Astrocyte (in vitro differentiated cells and primary cell): ENCODE measurements at regions not wholly inside any gene's neighbourhood (a gene's known extent, or its start where the extent isn't known, plus 50 kb on each side); places are given as distances from the start of the nearest gene placed in this dataset.

ENCODE experiments used
- DNase-seq: peaks from one replicate; pipeline ENCODE4 v3.0.0-alpha.2; 2010; ENCODE audit warnings: low read depth
- FAIRE-seq: peaks from 2 replicates; lab custom pipeline; 2011; peaks lifted over from hg19 to GRCh38; lab: Jason Lieb, UNC
- H2AFZ ChIP-seq: 2 replicates; pipeline ENCODE4 v1.6.0; 2012; ENCODE audit warnings: low read depth, low read length, inconsistent platforms
- H3K27ac ChIP-seq: 2 replicates; pipeline ENCODE4 v1.5.1; 2011; ENCODE audit warnings: low read depth, low read length, inconsistent platforms
- H3K27me3 ChIP-seq: 2 replicates; pipeline ENCODE4 v1.6.0; 2011; ENCODE audit warnings: low read length, inconsistent platforms; ENCODE audit not compliant: insufficient read depth
- H3K36me3 ChIP-seq: 2 replicates; pipeline ENCODE4 v1.5.1; 2011; ENCODE audit warnings: low read length, inconsistent platforms; ENCODE audit not compliant: insufficient read depth
- H3K4me1 ChIP-seq: 2 replicates; pipeline ENCODE4 v1.5.1; 2011; ENCODE audit warnings: low read length, inconsistent platforms; ENCODE audit not compliant: insufficient read depth
- H3K4me2 ChIP-seq: 2 replicates; pipeline ENCODE4 v1.6.0; 2012; ENCODE audit warnings: low read length, inconsistent platforms
- H3K4me3 ChIP-seq: 2 replicates; pipeline ENCODE4 v1.5.1; 2011; ENCODE audit warnings: low read depth, mild to moderate bottlenecking, low read length, inconsistent platforms; ENCODE audit not compliant: insufficient read depth
- H3K79me2 ChIP-seq: 2 replicates; pipeline ENCODE4 v1.6.0; 2012; ENCODE audit warnings: mild to moderate bottlenecking, low read length, inconsistent platforms; ENCODE audit not compliant: insufficient read depth
- H3K9ac ChIP-seq: 2 replicates; pipeline ENCODE4 v1.6.0; 2012; ENCODE audit warnings: mild to moderate bottlenecking, low read length, inconsistent platforms
- H3K9me3 ChIP-seq: 2 replicates; pipeline ENCODE4 v1.5.1; 2012; ENCODE audit warnings: low read depth, mild to moderate bottlenecking, low read length, inconsistent platforms; ENCODE audit not compliant: insufficient read depth
- H4K20me1 ChIP-seq: 2 replicates; pipeline ENCODE4 v1.6.0; 2012; ENCODE audit warnings: low read length, inconsistent platforms; ENCODE audit not compliant: insufficient read depth
- H3K27ac Mint-ChIP-seq: one replicate; pipeline ENCODE4 v1.8.0; 2021; ENCODE audit warnings: mild to moderate bottlenecking, mixed read lengths; ENCODE audit not compliant: unreplicated experiment
- H3K27me3 Mint-ChIP-seq: one replicate; pipeline ENCODE4 v1.8.0; 2021; ENCODE audit warnings: low read depth, mixed read lengths; ENCODE audit not compliant: unreplicated experiment
- H3K36me3 Mint-ChIP-seq: one replicate; pipeline ENCODE4 v1.8.0; 2021; ENCODE audit warnings: low read depth, mixed read lengths; ENCODE audit not compliant: unreplicated experiment
- H3K4me1 Mint-ChIP-seq: one replicate; pipeline ENCODE4 v1.8.0; 2021; ENCODE audit warnings: low read depth, mixed read lengths; ENCODE audit not compliant: unreplicated experiment
- H3K4me3 Mint-ChIP-seq: one replicate; pipeline ENCODE4 v1.8.0; 2021; ENCODE audit warnings: mild to moderate bottlenecking, moderate library complexity, mixed read lengths; ENCODE audit not compliant: unreplicated experiment
- H3K9me3 Mint-ChIP-seq: one replicate; pipeline ENCODE4 v1.8.0; 2021; ENCODE audit warnings: mild to moderate bottlenecking, mixed read lengths; ENCODE audit not compliant: unreplicated experiment
- CTCF ChIP-seq: IDR thresholded peaks from 2 replicates; pipeline ENCODE4 v1.5.1; 2011; ENCODE audit warnings: low read depth, mild to moderate bottlenecking, inconsistent platforms, low read length, moderate library complexity; ENCODE audit not compliant: insufficient read depth
- EZH2 ChIP-seq: IDR thresholded peaks from 2 replicates; pipeline ENCODE4 v1.6.1; 2012; ENCODE audit warnings: mild to moderate bottlenecking, low read length, inconsistent platforms; ENCODE audit not compliant: insufficient read depth

- Histone ChIP-seq H3K4me1 (no peaks in the 10 kb centered on the region), H3K27ac (no peak overlapping the region), H3K79me2 (no peaks in the 10 kb centered on the region), H2AFZ (no peak overlapping the region), H3K36me3 (no peaks in the 10 kb centered on the region), H3K4me2 (no peak overlapping the region), H4K20me1 (no peaks in the 10 kb centered on the region), H3K9ac (no peak overlapping the region), H3K4me3 (no peak overlapping the region), H3K27me3 (no peaks in the 10 kb centered on the region), H3K9me3 (no peaks in the 10 kb centered on the region)
- TF ChIP-seq EZH2 (no peak), CTCF (no peak)
- no peak for FAIRE-seq
- Mint-ChIP-seq H3K9me3 (no peaks in the 10 kb centered on the region), H3K36me3 (no peaks in the 10 kb centered on the region), H3K4me3 (no peak overlapping the region), H3K4me1 (no peaks in the 10 kb centered on the region), H3K27me3 (no peaks in the 10 kb centered on the region), H3K27ac (no peak overlapping the region)
- no peak for DNase-seq
Observed at GRCh38 chr7:85887133-85887532, 700.3 kb upstream of the SEMA3D start.

GRCh38 chr7:85882335-85882734 is 695.5 kb upstream of the SEMA3D start:
- no peak for DNase-seq

More at GRCh38 chr7:85882335-85882734, 695.5 kb upstream of the SEMA3D start:
- no peaks in the 10 kb centered on the region for H3K79me2 ChIP-seq
- no peak for FAIRE-seq
- Mint-ChIP-seq H3K36me3 (no peaks in the 10 kb centered on the region), H3K4me1 (no peaks in the 10 kb centered on the region), H3K4me3 (no peak overlapping the region), H3K27ac (no peak overlapping the region), H3K27me3 (no peaks in the 10 kb centered on the region), H3K9me3 (no peaks in the 10 kb centered on the region)
- H3K4me3 ChIP-seq: no peak overlapping the region
- no peaks in the 10 kb centered on the region for H3K4me1 ChIP-seq
- no peak overlapping the region for H3K27ac ChIP-seq
- H4K20me1 ChIP-seq: no peaks in the 10 kb centered on the region
- no peaks in the 10 kb centered on the region for H3K9me3 ChIP-seq
- H3K4me2 ChIP-seq: no peak overlapping the region
- TF ChIP-seq CTCF (no peak), EZH2 (no peak)
- H3K9ac ChIP-seq: no peak overlapping the region
- no peaks in the 10 kb centered on the region for H3K36me3 ChIP-seq
- no peak overlapping the region for H2AFZ ChIP-seq
- no peaks in the 10 kb centered on the region for H3K27me3 ChIP-seq
